ENCODE measurements at regions not wholly inside any gene's neighbourhood (a gene's known extent, or its start where the extent isn't known, plus 50 kb on each side); places are given as distances from the start of the nearest gene placed in this dataset.
"Not testable (repeated sequence)": the region's sequence is repeated elsewhere in the genome, so short reads cannot be mapped to it uniquely, and the experiment has no call there.

DNA sequence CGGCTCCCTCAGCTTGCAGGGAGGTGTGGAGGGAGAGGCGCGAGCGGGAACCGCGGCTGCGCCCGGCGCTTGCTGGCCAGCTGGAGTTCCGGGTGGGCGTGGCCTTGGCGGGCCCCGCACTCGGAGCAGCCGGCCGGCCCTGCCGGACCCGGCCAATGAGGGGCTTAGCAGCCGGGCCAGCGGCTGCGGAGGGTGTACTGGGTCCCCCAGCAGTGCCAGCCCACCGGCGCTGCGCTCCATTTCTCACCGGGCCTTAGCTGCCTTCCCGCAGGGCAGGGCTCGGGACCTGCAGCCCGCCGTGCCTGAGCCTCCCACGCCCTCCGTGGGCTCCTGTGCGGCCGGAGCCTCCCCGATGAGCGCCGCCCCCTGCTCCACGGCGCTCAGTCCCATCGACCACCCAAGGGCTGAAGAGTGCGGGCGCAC, 206.0 kb downstream of the ZWINT start:
- TF ChIP-seq, protein P1, sequence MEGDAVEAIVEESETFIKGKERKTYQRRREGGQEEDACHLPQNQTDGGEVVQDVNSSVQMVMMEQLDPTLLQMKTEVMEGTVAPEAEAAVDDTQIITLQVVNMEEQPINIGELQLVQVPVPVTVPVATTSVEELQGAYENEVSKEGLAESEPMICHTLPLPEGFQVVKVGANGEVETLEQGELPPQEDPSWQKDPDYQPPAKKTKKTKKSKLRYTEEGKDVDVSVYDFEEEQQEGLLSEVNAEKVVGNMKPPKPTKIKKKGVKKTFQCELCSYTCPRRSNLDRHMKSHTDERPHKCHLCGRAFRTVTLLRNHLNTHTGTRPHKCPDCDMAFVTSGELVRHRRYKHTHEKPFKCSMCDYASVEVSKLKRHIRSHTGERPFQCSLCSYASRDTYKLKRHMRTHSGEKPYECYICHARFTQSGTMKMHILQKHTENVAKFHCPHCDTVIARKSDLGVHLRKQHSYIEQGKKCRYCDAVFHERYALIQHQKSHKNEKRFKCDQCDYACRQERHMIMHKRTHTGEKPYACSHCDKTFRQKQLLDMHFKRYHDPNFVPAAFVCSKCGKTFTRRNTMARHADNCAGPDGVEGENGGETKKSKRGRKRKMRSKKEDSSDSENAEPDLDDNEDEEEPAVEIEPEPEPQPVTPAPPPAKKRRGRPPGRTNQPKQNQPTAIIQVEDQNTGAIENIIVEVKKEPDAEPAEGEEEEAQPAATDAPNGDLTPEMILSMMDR (IDR thresholded peaks at IDR 0.05): not testable (repeated sequence)
- not testable (repeated sequence) for TF ChIP-seq POLR2A (IDR thresholded peaks at IDR 0.05)

Data from vagina (tissue), 2 donors.